Endothelial cell of umbilical vein (primary cell): ENCODE measurements at regions not wholly inside any gene's neighbourhood (a gene's known extent, or its start where the extent isn't known, plus 50 kb on each side); places are given as distances from the start of the nearest gene placed in this dataset.
A peak's percentile ranks its signal among the peaks of the same experiment; 100 is the strongest.
"Not testable (repeated sequence)": the region's sequence is repeated elsewhere in the genome, so short reads cannot be mapped to it uniquely, and the experiment has no call there.

Experiments used
- BruUV-seq: library from RNA; stranded (reverse); fragments of 400-500 nt; replicated peaks from 2 replicates; lab custom pipeline; 2021; lab: Mats Ljungman, UMichigan
- CTCF ChIA-PET: fragments of 300-600, 350-600 bp; sonication (Branson Sonifier 250); formaldehyde crosslinking; loops from one replicate; lab custom pipeline; 2021; ENCODE audit warnings: antibody characterized with exemption, inconsistent platforms; lab: Charles Lee
- POLR2A ChIA-PET: fragments of 300-600, 350-600 bp; sonication (Branson Sonifier 250); formaldehyde crosslinking; loops from one replicate; lab custom pipeline; 2021; ENCODE audit warnings: antibody characterized with exemption, inconsistent platforms; lab: Charles Lee
- DNase-seq: peaks from one replicate; pipeline ENCODE4 v3.0.0-alpha.2; 2011; ENCODE audit warnings: low read depth, low spot score
- FAIRE-seq: peaks from 2 replicates; lab custom pipeline; 2011; peaks lifted over from hg19 to GRCh38; lab: Jason Lieb, UNC
- H2AFZ ChIP-seq: 2 replicates; pipeline ENCODE4 v1.6.0; 2012; ENCODE audit warnings: low read depth, low read length, control low read depth, inconsistent platforms
- H3K27ac ChIP-seq: 2 replicates; pipeline ENCODE4 v1.5.1; 2011; ENCODE audit warnings: low read depth, mild to moderate bottlenecking, control low read depth, low read length, moderate library complexity; ENCODE audit not compliant: insufficient read depth
- H3K27me3 ChIP-seq, 2 experiments: 2 replicates each; pipeline versions ENCODE4 v1.6.0 to v1.6.1; 2011; ENCODE audit warnings: low read length in 2 of 2, mixed read lengths in 1 of 2; ENCODE audit not compliant: control insufficient read depth in 2 of 2, insufficient read depth in 2 of 2
- H3K36me3 ChIP-seq, 2 experiments: 2 replicates in 1 of 2; 3 replicates in 1 of 2; pipeline ENCODE4 v1.5.1; 2011; ENCODE audit warnings: low read length in 2 of 2, mild to moderate bottlenecking in 1 of 2, moderate library complexity in 1 of 2; ENCODE audit not compliant: control insufficient read depth in 2 of 2, insufficient read depth in 2 of 2; ENCODE audit errors: extremely low read depth in 1 of 2
- H3K4me1 ChIP-seq: 3 replicates; pipeline ENCODE4 v1.5.1; 2011; ENCODE audit warnings: mild to moderate bottlenecking, low read length; ENCODE audit not compliant: control insufficient read depth, insufficient read depth; ENCODE audit errors: extremely low read depth
- H3K4me2 ChIP-seq: 2 replicates; pipeline ENCODE4 v1.6.1; 2011; ENCODE audit warnings: low read length, control low read depth, mixed read lengths; ENCODE audit not compliant: insufficient read depth
- H3K4me3 ChIP-seq, 3 experiments: fragments of 200-600 bp in 1 of 3; sonication (generic), shearing (Covaris generic) in 1 of 3; replicated peaks in 1 of 3; 2 replicates each; pipeline ENCODE4 v1.5.1; 2011 to 2016; ENCODE audit warnings: control low read depth in 3 of 3, low read length in 3 of 3, mild to moderate bottlenecking in 2 of 3, inconsistent platforms in 1 of 3, low read depth in 1 of 3, moderate library complexity in 1 of 3; ENCODE audit not compliant: insufficient read depth in 1 of 3
- H3K79me2 ChIP-seq: 2 replicates; pipeline ENCODE4 v1.6.0; 2012; ENCODE audit warnings: low read length, inconsistent platforms; ENCODE audit not compliant: control insufficient read depth, insufficient read depth
- H3K9ac ChIP-seq: replicated peaks from 2 replicates; pipeline ENCODE3; 2011; ENCODE audit warnings: low read length, control low read depth; ENCODE audit not compliant: insufficient read depth; ENCODE audit errors: extremely low read depth
- H3K9me1 ChIP-seq: replicated peaks from 3 replicates; pipeline ENCODE4 v1.6.0; 2011; ENCODE audit warnings: mild to moderate bottlenecking, low read length; ENCODE audit not compliant: control insufficient read depth, insufficient read depth; ENCODE audit errors: extremely low read depth
- H3K9me3 ChIP-seq: replicated peaks from 2 replicates; pipeline ENCODE4 v1.5.1; 2012; ENCODE audit warnings: low read length, inconsistent platforms; ENCODE audit not compliant: control insufficient read depth, insufficient read depth
- H4K20me1 ChIP-seq: replicated peaks from 2 replicates; pipeline ENCODE3; 2011; ENCODE audit warnings: mild to moderate bottlenecking, low read length; ENCODE audit not compliant: control insufficient read depth, insufficient read depth; ENCODE audit errors: extremely low read depth
- dilution Hi-C: fragments of 300-500 bp; cut with MboI; formaldehyde crosslinking; loops from one replicate; pipeline ENCODE4 v1.15.0; 2019; ENCODE audit warnings: low sequenced_read_pairs; ENCODE audit not compliant: extremely low pct_ligation_motif_present
- intact Hi-C: fragments of 100-400 bp; cut with micrococcal nuclease; formaldehyde crosslinking; loops from one replicate; pipeline ENCODE4 v1.10.0; 2022

DNA sequence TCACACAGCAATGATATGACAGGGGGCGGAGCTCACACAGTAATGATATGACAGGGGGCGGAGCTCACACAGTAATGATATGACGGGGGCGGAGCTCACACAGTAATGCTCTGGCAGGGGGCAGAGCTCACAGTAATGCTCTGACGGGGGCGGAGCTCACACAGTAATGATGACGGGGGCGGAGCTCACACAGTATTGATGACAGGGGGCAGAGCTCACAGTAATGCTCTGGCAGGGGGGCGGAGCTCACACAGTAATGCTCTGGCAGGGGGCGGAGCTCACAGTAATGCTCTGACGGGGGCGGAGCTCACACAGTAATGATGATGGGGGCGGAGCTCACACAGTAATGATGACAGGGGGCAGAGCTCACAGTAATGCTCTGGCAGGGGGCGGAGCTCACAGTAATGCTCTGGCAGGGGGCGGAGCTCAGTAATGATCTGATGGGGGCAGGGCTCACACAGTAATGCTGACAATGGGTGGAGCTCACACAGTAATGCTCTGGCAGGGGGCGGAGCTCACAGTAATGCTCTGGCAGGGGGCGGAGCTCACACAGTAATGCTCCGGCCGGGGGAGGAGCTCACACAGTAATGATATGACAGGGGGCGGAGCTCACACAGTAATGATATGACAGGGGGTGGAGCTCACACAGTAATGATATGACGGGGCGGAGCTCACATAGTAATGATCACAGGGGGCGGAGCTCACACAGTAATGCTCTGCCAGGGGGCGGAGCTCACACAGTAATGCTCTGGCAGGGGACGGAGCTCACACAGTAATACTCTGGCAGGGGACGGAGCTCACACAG lies 52.8 kb upstream of the TNK2 start:
- H3K4me2 ChIP-seq, dilution Hi-C loops, POLR2A ChIA-PET, H3K27me3 ChIP-seq, H4K20me1 ChIP-seq, H3K4me3 ChIP-seq, H3K79me2 ChIP-seq, H2AFZ ChIP-seq, H3K9me3 ChIP-seq, H3K4me1 ChIP-seq, CTCF ChIA-PET, BruUV-seq, H3K27ac ChIP-seq, FAIRE-seq, H3K9me1 ChIP-seq, H3K9ac ChIP-seq, intact Hi-C loops: not testable (repeated sequence)
- H3K36me3 ChIP-seq: peaks cover 0 to 13% of the 10 kb centered on the region in 2 experiments
- peak; percentile 13 for DNase-seq

DNA sequence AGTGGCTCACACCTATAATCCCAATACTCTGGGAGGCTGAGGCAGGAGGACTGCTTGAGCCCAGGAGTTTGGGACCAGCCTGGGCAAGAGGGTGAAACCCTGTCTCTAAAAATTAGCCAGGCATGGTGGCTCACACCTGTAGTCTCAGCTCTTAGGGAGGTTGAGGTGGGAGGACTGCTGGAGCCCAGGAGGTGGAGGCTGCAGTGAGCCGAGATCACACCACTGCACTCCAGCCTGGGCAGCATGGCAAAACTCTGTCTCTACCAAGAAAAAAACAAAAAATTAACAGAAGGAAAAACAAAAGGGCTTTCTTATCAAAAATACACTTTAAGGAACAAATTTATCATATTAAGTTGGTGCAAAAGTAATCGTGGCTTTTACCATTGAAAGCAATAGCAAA lies 51.8 kb upstream of the TNK2 start:
- H3K79me2 ChIP-seq, POLR2A ChIA-PET, intact Hi-C loops, FAIRE-seq, H3K9me3 ChIP-seq, DNase-seq, H3K4me3 ChIP-seq, H2AFZ ChIP-seq, H3K4me2 ChIP-seq, H3K27ac ChIP-seq, H3K9ac ChIP-seq, CTCF ChIA-PET, H3K9me1 ChIP-seq, H4K20me1 ChIP-seq, BruUV-seq, H3K27me3 ChIP-seq, H3K4me1 ChIP-seq, dilution Hi-C loops: not testable (repeated sequence)
- peaks cover 0 to 10% of the 10 kb centered on the region in 2 experiments for H3K36me3 ChIP-seq

GRCh38 chr3:195959367-195960157 lies 51.2 kb upstream of the TNK2 start:
- CTCF ChIA-PET, dilution Hi-C loops, BruUV-seq: not testable (repeated sequence)

GRCh38 chr3:195958736-195959135 lies 50.4 kb upstream of the TNK2 start:
- BruUV-seq, dilution Hi-C loops: not testable (repeated sequence)

More at GRCh38 chr3:195959367-195960157, 51.2 kb upstream of the TNK2 start:
- H3K4me1 ChIP-seq, H3K36me3 ChIP-seq, H3K4me2 ChIP-seq, H3K27me3 ChIP-seq, H3K27ac ChIP-seq, POLR2A ChIA-PET, H3K9me1 ChIP-seq, H3K79me2 ChIP-seq, DNase-seq, H3K4me3 ChIP-seq, H2AFZ ChIP-seq, intact Hi-C loops, FAIRE-seq, H4K20me1 ChIP-seq, H3K9me3 ChIP-seq, H3K9ac ChIP-seq: not testable (repeated sequence)

More at GRCh38 chr3:195958736-195959135, 50.4 kb upstream of the TNK2 start:
- DNase-seq, H3K9ac ChIP-seq, intact Hi-C loops, H3K9me3 ChIP-seq, H2AFZ ChIP-seq, CTCF ChIA-PET, POLR2A ChIA-PET, H3K27me3 ChIP-seq, H3K36me3 ChIP-seq, FAIRE-seq, H3K4me3 ChIP-seq, H3K79me2 ChIP-seq, H3K9me1 ChIP-seq, H3K4me1 ChIP-seq, H3K27ac ChIP-seq, H3K4me2 ChIP-seq, H4K20me1 ChIP-seq: not testable (repeated sequence)
